PC-3 (cell line): ENCODE measurements at regions not wholly inside any gene's neighbourhood (a gene's known extent, or its start where the extent isn't known, plus 50 kb on each side); places are given as distances from the start of the nearest gene placed in this dataset.

Experiments
- EZH2 ChIP-seq: fragments of 300-600 bp; sonication (generic); IDR thresholded peaks from one replicate; pipeline ENCODE4 v1.6.1; 2017; ENCODE audit warnings: antibody characterized with exemption, mild to moderate bottlenecking, low read length; ENCODE audit not compliant: unreplicated experiment
- EZH2phosphoT487 ChIP-seq: fragments of 300-600 bp; sonication (generic); IDR thresholded peaks from 2 replicates; pipeline ENCODE4 v1.6.1; 2018; ENCODE audit warnings: mild to moderate bottlenecking, antibody characterized with exemption, low read length, borderline replicate concordance
- TF ChIP-seq, protein P1 (sequence below): fragments of 300-600 bp; sonication (generic); conservative IDR thresholded peaks from 2 replicates; pipeline ENCODE4 v1.5.1; 2017; ENCODE audit warnings: antibody characterized with exemption, low read depth, mild to moderate bottlenecking, low read length

DNA sequence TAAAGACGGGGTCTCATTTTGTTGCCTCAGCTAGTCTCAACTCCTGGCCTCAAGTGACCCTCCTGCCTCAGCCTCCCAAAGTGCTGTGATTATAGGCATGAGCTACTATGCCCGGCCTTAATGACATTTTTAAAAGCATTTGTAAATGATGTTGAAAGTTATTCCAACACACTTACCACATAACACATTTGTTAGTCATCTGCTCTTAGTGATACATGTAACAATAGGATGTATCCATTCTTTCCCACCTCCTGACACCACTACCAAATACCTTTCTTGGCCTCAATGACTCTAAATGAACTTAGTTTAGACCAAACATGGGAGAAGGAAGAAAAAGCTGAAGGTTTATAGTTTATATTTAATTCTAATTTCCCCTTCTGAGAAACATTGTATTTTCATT is 59.8 kb upstream of the MEDAG start:
- TF ChIP-seq, protein P1, sequence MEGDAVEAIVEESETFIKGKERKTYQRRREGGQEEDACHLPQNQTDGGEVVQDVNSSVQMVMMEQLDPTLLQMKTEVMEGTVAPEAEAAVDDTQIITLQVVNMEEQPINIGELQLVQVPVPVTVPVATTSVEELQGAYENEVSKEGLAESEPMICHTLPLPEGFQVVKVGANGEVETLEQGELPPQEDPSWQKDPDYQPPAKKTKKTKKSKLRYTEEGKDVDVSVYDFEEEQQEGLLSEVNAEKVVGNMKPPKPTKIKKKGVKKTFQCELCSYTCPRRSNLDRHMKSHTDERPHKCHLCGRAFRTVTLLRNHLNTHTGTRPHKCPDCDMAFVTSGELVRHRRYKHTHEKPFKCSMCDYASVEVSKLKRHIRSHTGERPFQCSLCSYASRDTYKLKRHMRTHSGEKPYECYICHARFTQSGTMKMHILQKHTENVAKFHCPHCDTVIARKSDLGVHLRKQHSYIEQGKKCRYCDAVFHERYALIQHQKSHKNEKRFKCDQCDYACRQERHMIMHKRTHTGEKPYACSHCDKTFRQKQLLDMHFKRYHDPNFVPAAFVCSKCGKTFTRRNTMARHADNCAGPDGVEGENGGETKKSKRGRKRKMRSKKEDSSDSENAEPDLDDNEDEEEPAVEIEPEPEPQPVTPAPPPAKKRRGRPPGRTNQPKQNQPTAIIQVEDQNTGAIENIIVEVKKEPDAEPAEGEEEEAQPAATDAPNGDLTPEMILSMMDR, result no peak
- TF ChIP-seq EZH2 (no peak), EZH2phosphoT487 (no peak)
